Stimulated activated CD8-positive, alpha-beta memory T cell treated with anti-CD3 and anti-CD28 coated beads, Interleukin-2, amount 100 ng/mL, for 48 hours (primary cell): ENCODE measurements at regions not wholly inside any gene's neighbourhood (a gene's known extent, or its start where the extent isn't known, plus 50 kb on each side); places are given as distances from the start of the nearest gene placed in this dataset.
"Not testable (repeated sequence)": the region's sequence is repeated elsewhere in the genome, so short reads cannot be mapped to it uniquely, and the experiment has no call there.

Experiments
- DNase-seq, 2 donors: peaks; one replicate each; pipeline ENCODE4 v3.0.0-alpha.2; 2020; ENCODE audit warnings: low read depth in 2 of 2

- DNase-seq: no peak
Observed at GRCh38 chr6:10343320-10343719, 71.6 kb downstream of the TFAP2A start.

GRCh38 chr6:10341605-10342004 lies 73.3 kb downstream of the TFAP2A start:
- no peak for DNase-seq

- no peak for DNase-seq
Observed at GRCh38 chr6:10338151-10338550, 76.7 kb downstream of the TFAP2A start.

- not testable (repeated sequence) for DNase-seq
Observed at GRCh38 chr6:10337376-10337775, 77.5 kb downstream of the TFAP2A start.

GRCh38 chr6:10332111-10332510 lies 82.8 kb downstream of the TFAP2A start:
- DNase-seq: no peak

- no peak for DNase-seq
Observed at GRCh38 chr6:10331334-10331968, 83.4 kb downstream of the TFAP2A start.

GRCh38 chr6:10330515-10330914 lies 84.4 kb downstream of the TFAP2A start:
- no peak for DNase-seq

- DNase-seq: no peak
Observed at GRCh38 chr6:10323018-10323417, 91.9 kb downstream of the TFAP2A start.

GRCh38 chr6:10320291-10320690 lies 94.6 kb downstream of the TFAP2A start:
- DNase-seq: no peak

GRCh38 chr6:10316373-10316721 lies 98.5 kb downstream of the TFAP2A start:
- no peak for DNase-seq

- DNase-seq: no peak
Observed at GRCh38 chr6:10315658-10316372, 99.1 kb downstream of the TFAP2A start.

GRCh38 chr6:10315034-10315433 lies 99.8 kb downstream of the TFAP2A start:
- no peak for DNase-seq

GRCh38 chr6:10314163-10314955 lies 100.5 kb downstream of the TFAP2A start:
- DNase-seq: no peak

- DNase-seq: no peak
Observed at GRCh38 chr6:10313799-10314162, 101.1 kb downstream of the TFAP2A start.

- no peak for DNase-seq
Observed at GRCh38 chr6:10312445-10312844, 102.4 kb downstream of the TFAP2A start.

- DNase-seq: not testable (repeated sequence)
Observed at GRCh38 chr6:10311546-10312405, 103.1 kb downstream of the TFAP2A start.

- DNase-seq: no peak
Observed at GRCh38 chr6:10310826-10311225, 104.0 kb downstream of the TFAP2A start.

GRCh38 chr6:10310330-10310653 lies 104.6 kb downstream of the TFAP2A start:
- no peak for DNase-seq

- DNase-seq: no peak
Observed at GRCh38 chr6:10309457-10310329, 105.2 kb downstream of the TFAP2A start.

- no peak for DNase-seq
Observed at GRCh38 chr6:10307476-10307875, 107.4 kb downstream of the TFAP2A start.

GRCh38 chr6:10307028-10307427 lies 107.8 kb downstream of the TFAP2A start:
- no peak for DNase-seq
